Bone marrow (tissue), 2 donors: ENCODE measurements at regions not wholly inside any gene's neighbourhood (a gene's known extent, or its start where the extent isn't known, plus 50 kb on each side); places are given as distances from the start of the nearest gene placed in this dataset.
"Not testable (repeated sequence)": the region's sequence is repeated elsewhere in the genome, so short reads cannot be mapped to it uniquely, and the experiment has no call there.

Source experiments
- DNase-seq, 2 donors: peaks; one replicate each; lab custom pipeline; 2025; lab: John Stamatoyannopoulos, UW

DNA sequence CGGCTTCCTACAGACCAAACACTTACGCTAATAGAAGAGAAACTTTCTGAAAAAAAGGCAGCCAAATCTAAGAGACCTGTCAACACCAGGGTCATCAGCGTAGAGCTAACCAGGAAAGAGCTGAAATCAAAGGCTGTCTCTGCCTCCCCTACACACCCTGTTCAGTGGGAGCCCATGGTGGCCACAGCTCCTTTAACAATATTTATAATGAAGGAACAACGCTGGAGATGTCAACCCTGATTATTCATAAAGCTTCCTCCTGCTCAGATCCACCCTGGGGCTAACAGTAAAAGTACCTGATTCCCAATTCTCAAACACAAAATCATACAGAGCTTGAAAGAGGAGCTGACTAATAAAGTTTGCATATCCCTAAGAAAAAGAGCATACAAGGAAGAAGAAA, 133.7 kb downstream of the ANXA2 start:
- DNase-seq = no peak

DNA sequence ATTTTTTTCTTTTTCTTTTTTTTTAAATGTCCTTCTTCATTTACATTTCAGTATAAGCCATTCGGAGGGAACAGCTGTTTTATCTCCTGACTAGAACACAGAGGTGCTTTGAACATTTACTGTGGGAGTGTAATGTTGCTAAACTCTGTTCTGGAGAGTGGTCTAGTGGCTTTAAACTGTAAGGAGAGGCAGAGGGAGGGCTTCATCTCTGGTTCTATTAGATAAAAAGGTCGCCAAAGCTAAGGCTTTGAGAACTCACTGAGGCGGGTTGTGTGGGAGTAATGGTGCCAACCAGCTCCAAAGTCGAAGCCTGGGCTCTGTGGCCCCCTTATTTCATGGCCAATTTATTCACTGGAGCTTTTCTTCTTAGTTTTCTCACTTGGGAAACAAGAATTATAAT, 133.2 kb downstream of the ANXA2 start:
- DNase-seq = no peak

DNA sequence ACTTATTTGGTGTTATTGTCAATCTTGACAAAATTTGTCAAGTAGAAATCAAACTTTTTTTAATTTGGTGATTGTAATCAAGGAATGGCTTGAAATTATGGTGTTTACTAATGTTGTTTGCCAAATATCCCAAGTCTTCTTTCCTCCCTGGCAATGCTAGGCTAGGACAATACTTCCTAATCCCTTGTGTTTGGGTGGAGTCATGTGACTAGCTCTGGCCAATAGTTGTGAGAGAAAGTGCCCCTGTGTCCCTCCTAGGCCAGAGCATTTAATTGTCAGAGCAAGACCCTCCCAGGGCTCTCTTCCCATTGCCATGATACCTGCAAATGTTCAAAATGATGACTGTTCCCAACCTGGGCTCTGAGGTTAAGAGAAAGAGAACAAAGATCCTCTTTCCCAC, 132.7 kb downstream of the ANXA2 start:
- no peak for DNase-seq

DNA sequence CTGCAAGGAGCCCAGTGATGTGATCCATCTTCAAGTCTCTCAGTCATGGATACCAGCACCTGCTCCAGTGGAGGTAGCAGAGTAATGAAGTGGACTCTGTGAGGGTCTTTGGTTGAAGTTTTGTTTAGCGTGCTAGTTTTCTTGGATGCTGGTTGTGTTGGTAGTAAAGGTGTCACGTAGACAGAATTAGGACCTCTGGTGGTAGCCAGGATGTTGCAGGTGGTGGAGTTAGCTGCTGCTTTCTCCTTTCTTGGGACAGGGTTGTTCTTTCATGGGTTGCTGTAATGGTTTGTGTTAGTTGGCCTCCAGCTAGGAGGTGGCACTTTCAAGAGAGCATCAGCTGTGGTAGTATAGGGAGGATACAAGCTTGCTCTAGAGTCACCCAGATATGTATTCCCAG, 125.2 kb downstream of the ANXA2 start:
- DNase-seq = no peak

DNA sequence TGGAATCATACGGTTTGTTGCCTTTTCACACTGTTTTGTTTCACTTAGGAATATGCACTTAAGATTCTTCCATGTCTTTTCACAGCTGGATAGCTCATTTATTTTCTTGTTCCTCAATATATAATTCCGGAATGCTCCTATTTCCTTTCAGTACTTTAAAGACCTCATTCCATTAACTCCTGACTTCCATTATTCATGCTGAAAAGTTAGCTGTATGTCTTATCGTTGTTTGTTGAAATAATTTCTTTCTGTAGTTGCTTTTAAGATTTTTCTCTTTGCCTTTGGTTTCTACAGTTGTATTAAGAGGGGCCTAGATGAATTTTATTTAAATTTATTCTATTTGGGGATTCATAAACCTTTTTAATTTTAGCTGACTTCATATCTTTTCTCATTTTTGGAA, 122.2 kb downstream of the ANXA2 start:
- DNase-seq = no peak

DNA sequence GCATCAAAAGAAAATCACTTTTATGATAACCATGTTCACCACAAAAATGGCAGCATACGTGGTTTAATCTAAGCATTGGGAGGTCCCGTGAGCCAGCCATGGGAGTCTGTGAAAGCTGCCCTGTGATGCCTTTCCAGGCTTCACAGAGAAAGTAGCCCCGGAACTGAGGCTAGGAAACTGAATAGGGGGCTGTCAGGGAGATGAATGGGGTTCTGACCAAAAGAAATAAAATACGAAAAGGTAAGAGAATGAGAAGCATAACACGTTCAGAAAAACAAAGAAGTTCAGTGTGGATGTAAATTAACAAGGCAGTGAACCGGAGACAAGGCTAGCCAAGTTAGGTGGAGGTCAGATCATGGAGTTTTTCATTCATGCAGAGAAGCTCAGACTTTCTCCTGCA, 118.9 kb downstream of the ANXA2 start:
- DNase-seq = no peak

DNA sequence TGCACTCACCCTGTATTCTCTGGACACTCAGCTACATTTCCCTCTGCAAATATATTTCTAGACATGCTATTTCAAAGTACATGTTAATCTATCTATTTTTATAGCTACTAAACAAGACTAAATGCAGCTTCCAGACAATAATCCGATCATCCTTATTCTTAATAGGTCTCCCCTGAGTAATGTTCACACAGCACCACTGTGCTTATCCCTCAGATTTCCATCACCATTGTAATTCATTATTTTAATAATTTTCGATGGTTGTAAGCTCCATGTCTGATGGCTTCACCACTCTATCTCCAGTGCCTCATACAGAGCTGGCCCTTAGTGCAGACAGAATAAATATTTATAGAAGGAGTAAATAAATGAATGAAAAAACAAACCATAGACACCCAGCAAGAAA, 117.5 kb downstream of the ANXA2 start:
- DNase-seq = no peak

DNA sequence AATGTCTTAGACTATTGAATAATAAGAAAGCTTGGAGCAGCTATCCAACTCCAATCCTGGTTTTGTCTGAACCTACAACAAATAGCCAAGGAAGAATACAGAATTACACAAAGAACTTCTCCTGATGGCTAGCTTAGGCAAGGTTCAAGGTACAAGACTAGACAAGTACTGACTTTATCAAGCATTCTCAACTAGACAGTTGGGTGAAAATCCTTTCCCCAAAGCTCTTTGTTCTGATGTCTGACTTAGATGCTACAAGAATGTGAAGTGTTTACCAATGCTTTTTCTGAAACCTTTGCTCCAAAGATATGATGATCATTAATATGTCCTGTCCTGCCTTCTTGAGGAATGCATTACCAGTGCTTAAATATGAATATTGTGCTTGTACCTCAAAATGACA, 113.8 kb downstream of the ANXA2 start:
- no peak for DNase-seq

DNA sequence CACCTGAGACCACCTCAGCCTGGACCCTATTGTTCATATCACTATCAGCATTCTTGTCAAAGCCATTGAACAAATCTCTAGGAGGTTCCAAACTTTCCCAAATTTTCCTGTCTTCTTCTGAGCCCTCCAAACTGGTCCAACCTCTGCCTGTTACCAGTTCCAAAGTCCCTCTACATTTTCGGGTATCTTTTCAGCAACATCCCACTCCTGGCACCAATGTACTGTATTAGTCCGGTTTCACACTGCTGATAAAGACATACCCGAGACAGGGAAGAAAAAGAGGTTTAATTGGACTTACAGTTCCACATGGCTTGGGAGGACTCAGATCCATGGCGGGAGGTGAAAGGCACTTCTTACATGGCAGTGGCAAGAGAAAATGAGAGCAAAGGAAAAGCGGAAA, 101.9 kb downstream of the ANXA2 start:
- not testable (repeated sequence) for DNase-seq

DNA sequence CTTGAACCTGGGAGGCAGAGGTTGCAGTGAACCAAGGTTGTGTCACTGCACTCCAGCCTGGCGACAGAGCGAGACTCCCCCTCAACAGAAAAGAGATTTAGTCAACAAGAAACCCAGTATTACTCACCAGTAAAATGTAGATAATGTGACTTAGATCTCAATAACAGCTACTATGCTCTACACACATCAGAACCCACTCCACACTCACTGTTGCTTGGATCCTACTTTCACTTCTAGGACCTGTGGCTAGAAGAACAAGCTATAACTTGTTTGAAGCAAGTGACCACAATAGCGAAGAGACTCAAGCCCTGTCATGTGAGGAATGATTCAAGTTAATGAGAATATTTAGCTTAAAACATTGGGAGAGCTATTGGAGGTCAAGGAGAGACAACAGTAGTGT, 100.7 kb downstream of the ANXA2 start:
- DNase-seq = no peak
